K562 (cell line): ENCODE measurements at regions not wholly inside any gene's neighbourhood (a gene's known extent, or its start where the extent isn't known, plus 50 kb on each side); places are given as distances from the start of the nearest gene placed in this dataset.

ENCODE experiments used
- ATAC-seq: fragments of 200-7000 bp; cut with Tn5 transposase; 3 replicates; pipeline ENCODE4 v1.9.1; 2020; ENCODE audit warnings: moderate library complexity
- BruUV-seq: library from RNA; stranded (reverse); fragments of 400-500 nt; replicated peaks from 2 replicates; lab custom pipeline; 2021; lab: Mats Ljungman, UMichigan
- CTCF ChIA-PET: fragments of 300-600 bp; formaldehyde crosslinking; extraction: SDS; loops from one replicate; lab custom pipeline; 2021; ENCODE audit warnings: low intra/inter-chr PET ratio; lab: Yijun Ruan, JAX
- POLR2A ChIA-PET: fragments of 300-600, 350-650 bp; sonication (Branson Sonifier 250); formaldehyde crosslinking; extraction: SDS; loops from one replicate; lab custom pipeline; 2021; ENCODE audit warnings: antibody characterized with exemption, inconsistent platforms; lab: Yijun Ruan, JAX
- DNase-seq, 4 experiments: peaks; one replicate each; pipeline versions ENCODE4 v3.0.0 to v3.0.0-alpha.2; 2011 to 2018; ENCODE audit warnings: low spot score in 3 of 4, mixed read lengths in 3 of 4; ENCODE audit errors: extremely low read depth in 1 of 4
- FAIRE-seq: peaks from 2 replicates; lab custom pipeline; 2011; peaks lifted over from hg19 to GRCh38; lab: Jason Lieb, UNC
- H2AFZ ChIP-seq: 2 replicates; pipeline ENCODE4 v1.6.0; 2011; ENCODE audit warnings: low read depth, low read length, control low read depth, inconsistent platforms
- H3K27ac ChIP-seq: fragments of 200-600 bp; 3 replicates; pipeline ENCODE4 v1.8.0; 2011; ENCODE audit warnings: low read depth, mild to moderate bottlenecking, control low read depth, inconsistent platforms, low read length, moderate library complexity, mixed read lengths; ENCODE audit errors: extremely low read depth
- H3K27me3 ChIP-seq, 2 experiments: fragments of 300-600 bp in 1 of 2; 2 replicates in 1 of 2; 3 replicates in 1 of 2; pipeline versions ENCODE4 v1.6.0 to v1.8.0; 2011; ENCODE audit warnings: inconsistent platforms in 2 of 2, low read length in 2 of 2, mild to moderate bottlenecking in 1 of 2, mixed read lengths in 1 of 2, moderate library complexity in 1 of 2; ENCODE audit not compliant: control insufficient read depth in 2 of 2, insufficient read depth in 2 of 2
- H3K36me3 ChIP-seq: fragments of 300-600 bp; 3 replicates; pipeline ENCODE4 v1.8.0; 2011; ENCODE audit warnings: mild to moderate bottlenecking, low read length, inconsistent platforms; ENCODE audit not compliant: control insufficient read depth, insufficient read depth
- H3K4me1 ChIP-seq, 2 experiments: fragments of 200-600 bp in 1 of 2; replicated peaks in 1 of 2; 2 replicates in 1 of 2; 3 replicates in 1 of 2; pipeline versions ENCODE4 v1.5.1 to v1.8.0; 2011; ENCODE audit warnings: inconsistent platforms in 2 of 2, low read length in 2 of 2, mild to moderate bottlenecking in 1 of 2, mixed read lengths in 1 of 2, moderate library complexity in 1 of 2; ENCODE audit not compliant: control insufficient read depth in 2 of 2, insufficient read depth in 2 of 2
- H3K4me2 ChIP-seq: 2 replicates; pipeline ENCODE4 v1.6.1; 2011; ENCODE audit warnings: low read length, control low read depth, inconsistent platforms, mixed read lengths; ENCODE audit not compliant: insufficient read depth
- H3K4me3 ChIP-seq: fragments of 200-600 bp; sonication (generic), shearing (Covaris generic); 2 replicates; pipeline ENCODE4 v1.5.1; 2016; ENCODE audit warnings: control low read depth, inconsistent platforms
- H3K79me2 ChIP-seq: fragments of 200-600 bp; 3 replicates; pipeline ENCODE4 v1.8.0; 2011; ENCODE audit warnings: low read length, inconsistent platforms; ENCODE audit not compliant: control insufficient read depth, insufficient read depth
- H3K9ac ChIP-seq, 2 experiments: 2 replicates each; pipeline versions ENCODE4 v1.6.0 to v1.6.1; 2011; ENCODE audit warnings: low read depth in 2 of 2, low read length in 2 of 2, control low read depth in 1 of 2, inconsistent platforms in 1 of 2, mild to moderate bottlenecking in 1 of 2, mixed read lengths in 1 of 2; ENCODE audit not compliant: insufficient read depth in 1 of 2
- H3K9me1 ChIP-seq: one replicate; pipeline ENCODE4 v1.6.0; 2011; ENCODE audit warnings: inconsistent platforms, mild to moderate bottlenecking, low read length, moderate library complexity; ENCODE audit not compliant: control insufficient read depth, insufficient read depth
- H3K9me3 ChIP-seq: replicated peaks from 2 replicates; pipeline ENCODE4 v1.5.1; 2011; ENCODE audit warnings: low read depth, low read length, inconsistent platforms; ENCODE audit not compliant: control insufficient read depth, insufficient read depth
- H4K20me1 ChIP-seq: replicated peaks from 2 replicates; pipeline ENCODE4 v1.6.1; 2011; ENCODE audit warnings: low read length, inconsistent platforms, mixed read lengths; ENCODE audit not compliant: control insufficient read depth, insufficient read depth
- CHCHD3 ChIP-seq: fragments of 250-450 bp; sonication (Bioruptor Pico); IDR thresholded peaks from 2 replicates; pipeline ENCODE4 v2.1.2; 2022; ENCODE audit warnings: mild to moderate bottlenecking
- DMBX1 ChIP-seq: fragments of 250-450 bp; sonication (Bioruptor Pico); IDR thresholded peaks from 2 replicates; pipeline ENCODE4 v1.8.0; 2022; ENCODE audit warnings: inconsistent platforms, mild to moderate bottlenecking, moderate library complexity, borderline replicate concordance
- EZH2 ChIP-seq: IDR thresholded peaks from 2 replicates; pipeline ENCODE4 v1.6.1; 2012; ENCODE audit warnings: low read depth, mild to moderate bottlenecking, inconsistent platforms, low read length, borderline replicate concordance
- FOXK2 ChIP-seq, 2 experiments: fragments of 450-650 bp; IDR thresholded peaks in 1 of 2; conservative IDR thresholded peaks in 1 of 2; 2 replicates each; pipeline ENCODE4 v1.6.1; 2016; ENCODE audit warnings: low read depth in 2 of 2, mild to moderate bottlenecking in 1 of 2
- HDAC1 ChIP-seq, 2 experiments: fragments of 450-650 bp; IDR thresholded peaks; 2 replicates each; pipeline ENCODE4 v1.6.1; 2016 to 2017; ENCODE audit warnings: inconsistent platforms in 1 of 2, mild to moderate bottlenecking in 1 of 2, moderate library complexity in 1 of 2
- NCOA6 ChIP-seq: fragments of 450-650 bp; IDR thresholded peaks from 2 replicates; pipeline ENCODE4 v1.6.1; 2017; ENCODE audit warnings: mild to moderate bottlenecking
- SMARCE1 ChIP-seq: fragments of 450-650 bp; IDR thresholded peaks from 2 replicates; pipeline ENCODE4 v1.7.1; 2016; ENCODE audit warnings: mild to moderate bottlenecking
- SUPT5H ChIP-seq: fragments of 450-650 bp; IDR thresholded peaks from 2 replicates; pipeline ENCODE4 v1.6.1; 2016
- ZNF347 ChIP-seq: fragments of 450-650 bp; formaldehyde crosslinking; IDR thresholded peaks from 2 replicates; pipeline ENCODE4 v1.4.0; 2020; ENCODE audit warnings: low read depth, mild to moderate bottlenecking, moderate library complexity
- ZNF76 ChIP-seq: fragments of 250-450 bp; sonication (Bioruptor Pico); IDR thresholded peaks from 2 replicates; pipeline ENCODE4 v1.4.0; 2020; ENCODE audit warnings: mild to moderate bottlenecking, moderate library complexity, borderline replicate concordance
- WGBS: fragments of 100-300 bp; shearing (Covaris generic); methylation state at CpG from one replicate; pipeline ENCODE4 v1.1.6; 2016; ENCODE audit warnings: low coverage, mixed read lengths; ENCODE audit not compliant: insufficient coverage; ENCODE audit errors: missing lambda C conversion rate; 5-methylcytosine and 5-hydroxymethylcytosine counted together
- in situ Hi-C: fragments of 300-500 bp; cut with MboI; formaldehyde crosslinking; loops from 4 replicates; pipeline ENCODE4 v1.15.0; 2018; ENCODE audit warnings: inconsistent platforms, mixed read lengths
- intact Hi-C: fragments of 100-400 bp; cut with micrococcal nuclease; formaldehyde crosslinking; loops from 2 replicates; pipeline ENCODE4 v1.14.2; 2022
- TF ChIP-seq, protein P1 (sequence below): fragments of 450-650 bp; formaldehyde crosslinking; IDR thresholded peaks from 2 replicates; pipeline ENCODE4 v1.4.0; 2020; ENCODE audit warnings: mild to moderate bottlenecking
- TF ChIP-seq, protein P2 (sequence below): fragments of 250-450 bp; sonication (Bioruptor Pico); IDR thresholded peaks from 2 replicates; pipeline ENCODE4 v1.4.0; 2020; ENCODE audit warnings: mild to moderate bottlenecking, moderate library complexity, borderline replicate concordance
- TF ChIP-seq, protein P3 (sequence below), 2 experiments: fragments of 450-650 bp; IDR thresholded peaks; 2 replicates each; pipeline ENCODE4 v1.6.1; 2018; ENCODE audit warnings: mild to moderate bottlenecking in 2 of 2, low read depth in 1 of 2; ENCODE audit not compliant: partially characterized antibody in 2 of 2

DNA sequence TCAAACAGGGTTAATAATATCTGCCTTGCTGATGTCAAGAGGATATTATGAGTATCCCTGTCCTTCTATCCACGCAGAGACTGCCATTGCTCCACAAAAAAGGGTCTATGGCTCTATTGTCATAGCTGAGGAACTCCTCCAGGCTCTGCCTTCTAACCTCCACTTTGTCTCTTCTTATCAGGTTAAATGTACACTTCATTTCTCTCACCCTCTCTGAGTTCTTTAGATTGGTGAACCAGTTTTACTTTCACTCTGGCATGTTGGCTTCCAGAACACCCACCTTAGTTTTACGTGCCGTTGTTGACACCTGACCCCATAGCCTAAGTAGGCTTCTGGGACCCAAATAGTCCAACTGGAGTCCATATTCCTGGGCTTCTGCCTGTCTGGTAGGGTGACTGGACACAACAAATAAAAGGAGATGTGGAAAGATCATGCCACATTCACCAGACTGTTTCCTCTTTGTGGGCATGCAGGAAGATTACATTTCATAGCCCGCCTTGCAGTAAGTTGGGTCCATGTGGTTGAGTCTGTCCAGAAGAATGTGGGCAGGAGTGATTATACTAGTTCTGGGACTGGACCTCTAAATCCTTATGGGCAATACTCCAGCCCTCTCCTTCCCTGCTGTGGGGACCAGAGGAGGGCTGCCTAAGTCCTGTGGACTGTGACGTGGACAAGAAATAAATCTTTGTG lies 350.4 kb upstream of the CLINT1 start:
- in situ Hi-C loops (no loop called here), intact Hi-C loops (no loop called here)
- H3K4me2 ChIP-seq, result no peak overlapping the region
- H3K27ac ChIP-seq, result no peak overlapping the region
- no peaks in the 10 kb centered on the region for H3K27me3 ChIP-seq
- no peaks in the 10 kb centered on the region for H4K20me1 ChIP-seq
- no TSS peak for BruUV-seq
- no peak for FAIRE-seq
- no peaks in the 10 kb centered on the region for H3K36me3 ChIP-seq
- no peaks in the 10 kb centered on the region for H3K79me2 ChIP-seq
- no peak for ATAC-seq
- no peaks in the 10 kb centered on the region for H3K9me1 ChIP-seq
- no peaks in the 10 kb centered on the region for H3K4me1 ChIP-seq
- no peak for DNase-seq
- H3K9me3 ChIP-seq, result no peaks in the 10 kb centered on the region
- H2AFZ ChIP-seq, result no peak overlapping the region
- CTCF ChIA-PET, result no interaction called here
- POLR2A ChIA-PET, result no interaction called here
- WGBS, result 0% methylated on average over 5 of the region's 5 CpGs
- no peak overlapping the region for H3K4me3 ChIP-seq
- no peak overlapping the region for H3K9ac ChIP-seq
- TF ChIP-seq SMARCE1, result no peak
- no peak for TF ChIP-seq NCOA6
- TF ChIP-seq, protein P1, sequence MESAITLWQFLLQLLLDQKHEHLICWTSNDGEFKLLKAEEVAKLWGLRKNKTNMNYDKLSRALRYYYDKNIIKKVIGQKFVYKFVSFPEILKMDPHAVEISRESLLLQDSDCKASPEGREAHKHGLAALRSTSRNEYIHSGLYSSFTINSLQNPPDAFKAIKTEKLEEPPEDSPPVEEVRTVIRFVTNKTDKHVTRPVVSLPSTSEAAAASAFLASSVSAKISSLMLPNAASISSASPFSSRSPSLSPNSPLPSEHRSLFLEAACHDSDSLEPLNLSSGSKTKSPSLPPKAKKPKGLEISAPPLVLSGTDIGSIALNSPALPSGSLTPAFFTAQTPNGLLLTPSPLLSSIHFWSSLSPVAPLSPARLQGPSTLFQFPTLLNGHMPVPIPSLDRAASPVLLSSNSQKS, result no peak
- TF ChIP-seq CHCHD3 (CRISPR knock-in tag), result no peak
- TF ChIP-seq EZH2, result no peak
- TF ChIP-seq, protein P2, sequence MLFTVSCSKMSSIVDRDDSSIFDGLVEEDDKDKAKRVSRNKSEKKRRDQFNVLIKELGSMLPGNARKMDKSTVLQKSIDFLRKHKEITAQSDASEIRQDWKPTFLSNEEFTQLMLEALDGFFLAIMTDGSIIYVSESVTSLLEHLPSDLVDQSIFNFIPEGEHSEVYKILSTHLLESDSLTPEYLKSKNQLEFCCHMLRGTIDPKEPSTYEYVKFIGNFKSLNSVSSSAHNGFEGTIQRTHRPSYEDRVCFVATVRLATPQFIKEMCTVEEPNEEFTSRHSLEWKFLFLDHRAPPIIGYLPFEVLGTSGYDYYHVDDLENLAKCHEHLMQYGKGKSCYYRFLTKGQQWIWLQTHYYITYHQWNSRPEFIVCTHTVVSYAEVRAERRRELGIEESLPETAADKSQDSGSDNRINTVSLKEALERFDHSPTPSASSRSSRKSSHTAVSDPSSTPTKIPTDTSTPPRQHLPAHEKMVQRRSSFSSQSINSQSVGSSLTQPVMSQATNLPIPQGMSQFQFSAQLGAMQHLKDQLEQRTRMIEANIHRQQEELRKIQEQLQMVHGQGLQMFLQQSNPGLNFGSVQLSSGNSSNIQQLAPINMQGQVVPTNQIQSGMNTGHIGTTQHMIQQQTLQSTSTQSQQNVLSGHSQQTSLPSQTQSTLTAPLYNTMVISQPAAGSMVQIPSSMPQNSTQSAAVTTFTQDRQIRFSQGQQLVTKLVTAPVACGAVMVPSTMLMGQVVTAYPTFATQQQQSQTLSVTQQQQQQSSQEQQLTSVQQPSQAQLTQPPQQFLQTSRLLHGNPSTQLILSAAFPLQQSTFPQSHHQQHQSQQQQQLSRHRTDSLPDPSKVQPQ (CRISPR knock-in tag), result no peak
- TF ChIP-seq SUPT5H, result no peak
- TF ChIP-seq ZNF347 (CRISPR knock-in tag), result no peak
- TF ChIP-seq HDAC1 (IDR thresholded peaks at IDR 0.05), result no peak
- TF ChIP-seq FOXK2 (conservative IDR thresholded peaks at IDR 0.05 in 1 of 2, IDR thresholded peaks at IDR 0.05 in 1 of 2; ENCODE audit: low read depth in 2 of 2), result no peak
- TF ChIP-seq ZNF76 (CRISPR knock-in tag), result no peak
- no peak for TF ChIP-seq DMBX1
- TF ChIP-seq, protein P3, sequence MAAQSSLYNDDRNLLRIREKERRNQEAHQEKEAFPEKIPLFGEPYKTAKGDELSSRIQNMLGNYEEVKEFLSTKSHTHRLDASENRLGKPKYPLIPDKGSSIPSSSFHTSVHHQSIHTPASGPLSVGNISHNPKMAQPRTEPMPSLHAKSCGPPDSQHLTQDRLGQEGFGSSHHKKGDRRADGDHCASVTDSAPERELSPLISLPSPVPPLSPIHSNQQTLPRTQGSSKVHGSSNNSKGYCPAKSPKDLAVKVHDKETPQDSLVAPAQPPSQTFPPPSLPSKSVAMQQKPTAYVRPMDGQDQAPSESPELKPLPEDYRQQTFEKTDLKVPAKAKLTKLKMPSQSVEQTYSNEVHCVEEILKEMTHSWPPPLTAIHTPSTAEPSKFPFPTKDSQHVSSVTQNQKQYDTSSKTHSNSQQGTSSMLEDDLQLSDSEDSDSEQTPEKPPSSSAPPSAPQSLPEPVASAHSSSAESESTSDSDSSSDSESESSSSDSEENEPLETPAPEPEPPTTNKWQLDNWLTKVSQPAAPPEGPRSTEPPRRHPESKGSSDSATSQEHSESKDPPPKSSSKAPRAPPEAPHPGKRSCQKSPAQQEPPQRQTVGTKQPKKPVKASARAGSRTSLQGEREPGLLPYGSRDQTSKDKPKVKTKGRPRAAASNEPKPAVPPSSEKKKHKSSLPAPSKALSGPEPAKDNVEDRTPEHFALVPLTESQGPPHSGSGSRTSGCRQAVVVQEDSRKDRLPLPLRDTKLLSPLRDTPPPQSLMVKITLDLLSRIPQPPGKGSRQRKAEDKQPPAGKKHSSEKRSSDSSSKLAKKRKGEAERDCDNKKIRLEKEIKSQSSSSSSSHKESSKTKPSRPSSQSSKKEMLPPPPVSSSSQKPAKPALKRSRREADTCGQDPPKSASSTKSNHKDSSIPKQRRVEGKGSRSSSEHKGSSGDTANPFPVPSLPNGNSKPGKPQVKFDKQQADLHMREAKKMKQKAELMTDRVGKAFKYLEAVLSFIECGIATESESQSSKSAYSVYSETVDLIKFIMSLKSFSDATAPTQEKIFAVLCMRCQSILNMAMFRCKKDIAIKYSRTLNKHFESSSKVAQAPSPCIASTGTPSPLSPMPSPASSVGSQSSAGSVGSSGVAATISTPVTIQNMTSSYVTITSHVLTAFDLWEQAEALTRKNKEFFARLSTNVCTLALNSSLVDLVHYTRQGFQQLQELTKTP (IDR thresholded peaks at IDR 0.05; ENCODE audit: low read depth in 1 of 2, partially characterized antibody in 2 of 2), result no peak
